ENCODE measurements at regions not wholly inside any gene's neighbourhood (a gene's known extent, or its start where the extent isn't known, plus 50 kb on each side); places are given as distances from the start of the nearest gene placed in this dataset.

GRCh38 chr4:43781125-43781524, 667.5 kb downstream of the KCTD8 start:
- no peak for TF ChIP-seq POLR2A (IDR thresholded peaks at IDR 0.05)
- no peak for TF ChIP-seq CTCF (IDR thresholded peaks at IDR 0.05)
